ENCODE measurements at regions not wholly inside any gene's neighbourhood (a gene's known extent, or its start where the extent isn't known, plus 50 kb on each side); places are given as distances from the start of the nearest gene placed in this dataset.

GRCh38 chr6:77561768-77562314 is 91.0 kb upstream of the MEI4 start (continued):
- peak; percentile 95 for TF ChIP-seq ZNF687 (IDR thresholded peaks at IDR 0.05)
- 0 out of 2 replicates have a peak, but pooled peaks have one; percentile 55 for TF ChIP-seq NBN (IDR thresholded peaks at IDR 0.05)
- peak; percentile 64 for TF ChIP-seq MTA2 (IDR thresholded peaks at IDR 0.05; ENCODE audit: low read depth)
- no peak for TF ChIP-seq POLR2A (IDR thresholded peaks at IDR 0.05; ENCODE audit: low read depth, low read length)
- TF ChIP-seq SMAD5 (IDR thresholded peaks at IDR 0.05; ENCODE audit: low read depth): no peak
- peak; percentile 36 for TF ChIP-seq E2F8 (IDR thresholded peaks at IDR 0.05; ENCODE audit: low read depth, partially characterized antibody)
- TF ChIP-seq ATF2 (IDR thresholded peaks at IDR 0.05; ENCODE audit: low read length): peak; percentile 13; the same call in 1 of the 2 replicates
- peak; percentile 69 to 72; a peak in 2 of 4 replicates for TF ChIP-seq IKZF2 (IDR thresholded peaks at IDR 0.05)
- TF ChIP-seq, protein P1, sequence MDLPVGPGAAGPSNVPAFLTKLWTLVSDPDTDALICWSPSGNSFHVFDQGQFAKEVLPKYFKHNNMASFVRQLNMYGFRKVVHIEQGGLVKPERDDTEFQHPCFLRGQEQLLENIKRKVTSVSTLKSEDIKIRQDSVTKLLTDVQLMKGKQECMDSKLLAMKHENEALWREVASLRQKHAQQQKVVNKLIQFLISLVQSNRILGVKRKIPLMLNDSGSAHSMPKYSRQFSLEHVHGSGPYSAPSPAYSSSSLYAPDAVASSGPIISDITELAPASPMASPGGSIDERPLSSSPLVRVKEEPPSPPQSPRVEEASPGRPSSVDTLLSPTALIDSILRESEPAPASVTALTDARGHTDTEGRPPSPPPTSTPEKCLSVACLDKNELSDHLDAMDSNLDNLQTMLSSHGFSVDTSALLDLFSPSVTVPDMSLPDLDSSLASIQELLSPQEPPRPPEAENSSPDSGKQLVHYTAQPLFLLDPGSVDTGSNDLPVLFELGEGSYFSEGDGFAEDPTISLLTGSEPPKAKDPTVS (IDR thresholded peaks at IDR 0.05; ENCODE audit: low read depth, low read length): no peak
- peak; percentile 48; the same call in 1 of the 2 replicates for TF ChIP-seq PAX8 (IDR thresholded peaks at IDR 0.05)
- 0 out of 2 replicates have a peak, but pooled peaks have one; percentile 41 for TF ChIP-seq TCF12 (IDR thresholded peaks at IDR 0.05; ENCODE audit: low read depth, low read length)
- no peak for TF ChIP-seq CREB1 (IDR thresholded peaks at IDR 0.05; ENCODE audit: low read depth)
- TF ChIP-seq BHLHE40 (IDR thresholded peaks at IDR 0.05; ENCODE audit: borderline replicate concordance in 1 of 2, low read depth in 2 of 2, low read length in 1 of 2): no peak
- TF ChIP-seq TBL1XR1 (IDR thresholded peaks at IDR 0.05; ENCODE audit: low read depth, low read length): no peak
- TF ChIP-seq, protein P2, sequence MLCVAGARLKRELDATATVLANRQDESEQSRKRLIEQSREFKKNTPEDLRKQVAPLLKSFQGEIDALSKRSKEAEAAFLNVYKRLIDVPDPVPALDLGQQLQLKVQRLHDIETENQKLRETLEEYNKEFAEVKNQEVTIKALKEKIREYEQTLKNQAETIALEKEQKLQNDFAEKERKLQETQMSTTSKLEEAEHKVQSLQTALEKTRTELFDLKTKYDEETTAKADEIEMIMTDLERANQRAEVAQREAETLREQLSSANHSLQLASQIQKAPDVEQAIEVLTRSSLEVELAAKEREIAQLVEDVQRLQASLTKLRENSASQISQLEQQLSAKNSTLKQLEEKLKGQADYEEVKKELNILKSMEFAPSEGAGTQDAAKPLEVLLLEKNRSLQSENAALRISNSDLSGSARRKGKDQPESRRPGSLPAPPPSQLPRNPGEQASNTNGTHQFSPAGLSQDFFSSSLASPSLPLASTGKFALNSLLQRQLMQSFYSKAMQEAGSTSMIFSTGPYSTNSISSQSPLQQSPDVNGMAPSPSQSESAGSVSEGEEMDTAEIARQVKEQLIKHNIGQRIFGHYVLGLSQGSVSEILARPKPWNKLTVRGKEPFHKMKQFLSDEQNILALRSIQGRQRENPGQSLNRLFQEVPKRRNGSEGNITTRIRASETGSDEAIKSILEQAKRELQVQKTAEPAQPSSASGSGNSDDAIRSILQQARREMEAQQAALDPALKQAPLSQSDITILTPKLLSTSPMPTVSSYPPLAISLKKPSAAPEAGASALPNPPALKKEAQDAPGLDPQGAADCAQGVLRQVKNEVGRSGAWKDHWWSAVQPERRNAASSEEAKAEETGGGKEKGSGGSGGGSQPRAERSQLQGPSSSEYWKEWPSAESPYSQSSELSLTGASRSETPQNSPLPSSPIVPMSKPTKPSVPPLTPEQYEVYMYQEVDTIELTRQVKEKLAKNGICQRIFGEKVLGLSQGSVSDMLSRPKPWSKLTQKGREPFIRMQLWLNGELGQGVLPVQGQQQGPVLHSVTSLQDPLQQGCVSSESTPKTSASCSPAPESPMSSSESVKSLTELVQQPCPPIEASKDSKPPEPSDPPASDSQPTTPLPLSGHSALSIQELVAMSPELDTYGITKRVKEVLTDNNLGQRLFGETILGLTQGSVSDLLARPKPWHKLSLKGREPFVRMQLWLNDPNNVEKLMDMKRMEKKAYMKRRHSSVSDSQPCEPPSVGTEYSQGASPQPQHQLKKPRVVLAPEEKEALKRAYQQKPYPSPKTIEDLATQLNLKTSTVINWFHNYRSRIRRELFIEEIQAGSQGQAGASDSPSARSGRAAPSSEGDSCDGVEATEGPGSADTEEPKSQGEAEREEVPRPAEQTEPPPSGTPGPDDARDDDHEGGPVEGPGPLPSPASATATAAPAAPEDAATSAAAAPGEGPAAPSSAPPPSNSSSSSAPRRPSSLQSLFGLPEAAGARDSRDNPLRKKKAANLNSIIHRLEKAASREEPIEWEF (IDR thresholded peaks at IDR 0.05; ENCODE audit: insufficient replicate concordance, low read depth, low read length): peak; percentile 71
- peak; percentile 81 for TF ChIP-seq IKZF1 (conservative IDR thresholded peaks at IDR 0.05)

All from GM12878 (cell line).